NCI-H2029 (cell line): ENCODE measurements at regions not wholly inside any gene's neighbourhood (a gene's known extent, or its start where the extent isn't known, plus 50 kb on each side); places are given as distances from the start of the nearest gene placed in this dataset.
"Not testable (repeated sequence)": the region's sequence is repeated elsewhere in the genome, so short reads cannot be mapped to it uniquely, and the experiment has no call there.

ENCODE experiments used
- DNase-seq: peaks from one replicate; lab custom pipeline; 2025; lab: John Stamatoyannopoulos, UW

- DNase-seq: not testable (repeated sequence)
Measured at GRCh38 chr12:131414155-131414922, 296.6 kb upstream of the SFSWAP start.

GRCh38 chr12:131415781-131416180 is 295.1 kb upstream of the SFSWAP start:
- DNase-seq: no peak

GRCh38 chr12:131418121-131418520 is 292.8 kb upstream of the SFSWAP start:
- DNase-seq: no peak

GRCh38 chr12:131418884-131419283 is 292.0 kb upstream of the SFSWAP start:
- DNase-seq: no peak

GRCh38 chr12:131420867-131421447 is 289.9 kb upstream of the SFSWAP start:
- DNase-seq: no peak

GRCh38 chr12:131421509-131422186 is 289.2 kb upstream of the SFSWAP start:
- no peak for DNase-seq

GRCh38 chr12:131422187-131422520 is 288.7 kb upstream of the SFSWAP start:
- DNase-seq: no peak

GRCh38 chr12:131422744-131423143 is 288.1 kb upstream of the SFSWAP start:
- no peak for DNase-seq

GRCh38 chr12:131424270-131424669 is 286.6 kb upstream of the SFSWAP start:
- DNase-seq: no peak

GRCh38 chr12:131425112-131426075 is 285.5 kb upstream of the SFSWAP start:
- DNase-seq: no peak

- no peak for DNase-seq
Measured at GRCh38 chr12:131428091-131428685, 282.7 kb upstream of the SFSWAP start.

- DNase-seq: not testable (repeated sequence)
Measured at GRCh38 chr12:131429221-131429620, 281.7 kb upstream of the SFSWAP start.

GRCh38 chr12:131429697-131430096 is 281.2 kb upstream of the SFSWAP start:
- not testable (repeated sequence) for DNase-seq

GRCh38 chr12:131430158-131430742 is 280.6 kb upstream of the SFSWAP start:
- DNase-seq: no peak

- not testable (repeated sequence) for DNase-seq
Measured at GRCh38 chr12:131431126-131431655, 279.7 kb upstream of the SFSWAP start.

- DNase-seq: no peak
Measured at GRCh38 chr12:131432532-131433260, 278.2 kb upstream of the SFSWAP start.

- DNase-seq: no peak
Measured at GRCh38 chr12:131434208-131435125, 276.4 kb upstream of the SFSWAP start.

- DNase-seq: no peak
Measured at GRCh38 chr12:131436922-131437705, 273.8 kb upstream of the SFSWAP start.
